ENCODE measurements at regions not wholly inside any gene's neighbourhood (a gene's known extent, or its start where the extent isn't known, plus 50 kb on each side); places are given as distances from the start of the nearest gene placed in this dataset.

- DNase-seq = no peak
Observed at GRCh38 chr5:82417776-82418607, 139.8 kb upstream of the RPS23 start.

GRCh38 chr5:82416512-82416911 is 138.4 kb upstream of the RPS23 start:
- no peak for DNase-seq

GRCh38 chr5:82414041-82414388 is 135.9 kb upstream of the RPS23 start:
- DNase-seq = no peak

GRCh38 chr5:82413302-82414040 is 135.3 kb upstream of the RPS23 start:
- DNase-seq = no peak

- no peak for DNase-seq
Observed at GRCh38 chr5:82408033-82408432, 129.9 kb upstream of the RPS23 start.

GRCh38 chr5:82406205-82406773 is 128.1 kb upstream of the RPS23 start:
- DNase-seq = no peak

- DNase-seq = no peak
Observed at GRCh38 chr5:82405618-82406204, 127.6 kb upstream of the RPS23 start.

GRCh38 chr5:82405161-82405560 is 127.0 kb upstream of the RPS23 start:
- DNase-seq = no peak

- no peak for DNase-seq
Observed at GRCh38 chr5:82404382-82404945, 126.3 kb upstream of the RPS23 start.

- DNase-seq = no peak
Observed at GRCh38 chr5:82403724-82404123, 125.6 kb upstream of the RPS23 start.

GRCh38 chr5:82403026-82403425 is 124.9 kb upstream of the RPS23 start:
- no peak for DNase-seq

- no peak for DNase-seq
Observed at GRCh38 chr5:82399111-82399510, 121.0 kb upstream of the RPS23 start.

GRCh38 chr5:82397741-82398320 is 119.7 kb upstream of the RPS23 start:
- no peak for DNase-seq

GRCh38 chr5:82396871-82397514 is 118.8 kb upstream of the RPS23 start:
- no peak for DNase-seq

GRCh38 chr5:82396396-82396795 is 118.2 kb upstream of the RPS23 start:
- no peak for DNase-seq

GRCh38 chr5:82393951-82394350 is 115.8 kb upstream of the RPS23 start:
- DNase-seq = no peak

GRCh38 chr5:82390088-82390487 is 111.9 kb upstream of the RPS23 start:
- DNase-seq = no peak

GRCh38 chr5:82389347-82389746 is 111.2 kb upstream of the RPS23 start:
- DNase-seq = no peak

- DNase-seq = no peak
Observed at GRCh38 chr5:82388181-82388580, 110.0 kb upstream of the RPS23 start.

GRCh38 chr5:82387819-82388166 is 109.6 kb upstream of the RPS23 start:
- DNase-seq = no peak

- DNase-seq = no peak
Observed at GRCh38 chr5:82387001-82387818, 109.1 kb upstream of the RPS23 start.

- DNase-seq = no peak
Observed at GRCh38 chr5:82386576-82386975, 108.4 kb upstream of the RPS23 start.

Measured in activated CD4-positive, CD25-positive, alpha-beta regulatory T cell (primary cell).